Brain microvascular endothelial cell (primary cell): ENCODE measurements at regions not wholly inside any gene's neighbourhood (a gene's known extent, or its start where the extent isn't known, plus 50 kb on each side); places are given as distances from the start of the nearest gene placed in this dataset.
"Not testable (repeated sequence)": the region's sequence is repeated elsewhere in the genome, so short reads cannot be mapped to it uniquely, and the experiment has no call there.

Source experiments
- DNase-seq: peaks from one replicate; pipeline ENCODE4 v3.0.0-alpha.2; 2020
- H3K27ac ChIP-seq: fragments of 250-450 bp; sonication (Bioruptor Pico); 2 replicates; pipeline ENCODE4 v1.5.1; 2020; ENCODE audit warnings: mild to moderate bottlenecking, moderate library complexity
- H3K27me3 ChIP-seq: fragments of 250-450 bp; sonication (Bioruptor Pico); replicated peaks from 2 replicates; pipeline ENCODE4 v1.5.1; 2020; ENCODE audit warnings: mild to moderate bottlenecking
- H3K36me3 ChIP-seq: fragments of 250-450 bp; sonication (Bioruptor Pico); replicated peaks from 2 replicates; pipeline ENCODE4 v1.5.1; 2020; ENCODE audit warnings: mild to moderate bottlenecking
- H3K4me3 ChIP-seq: 2 replicates; pipeline ENCODE4 v1.5.1; 2011; ENCODE audit warnings: low read depth, mild to moderate bottlenecking, control low read depth, low read length, moderate library complexity
- CTCF ChIP-seq: IDR thresholded peaks from 2 replicates; pipeline ENCODE4 v1.5.1; 2011; ENCODE audit warnings: low read depth, mild to moderate bottlenecking, moderate library complexity, low read length, control low read depth, inconsistent platforms; ENCODE audit errors: missing control alignments
- in situ Hi-C: cut with HindIII; loops from 2 replicates; pipeline ENCODE4 v1.10.0; 2017; ENCODE audit warnings: low sequenced_read_pairs, low pct_ligation_motif_present

GRCh38 chrX:138897621-138898492 is 186.3 kb upstream of the FGF13 start:
- H3K27ac ChIP-seq = no peak overlapping the region
- no peaks in the 10 kb centered on the region for H3K36me3 ChIP-seq
- in situ Hi-C loops = no loop called here
- no peak for DNase-seq
- no peak overlapping the region for H3K4me3 ChIP-seq
- TF ChIP-seq CTCF = no peak
- no peaks in the 10 kb centered on the region for H3K27me3 ChIP-seq

DNA sequence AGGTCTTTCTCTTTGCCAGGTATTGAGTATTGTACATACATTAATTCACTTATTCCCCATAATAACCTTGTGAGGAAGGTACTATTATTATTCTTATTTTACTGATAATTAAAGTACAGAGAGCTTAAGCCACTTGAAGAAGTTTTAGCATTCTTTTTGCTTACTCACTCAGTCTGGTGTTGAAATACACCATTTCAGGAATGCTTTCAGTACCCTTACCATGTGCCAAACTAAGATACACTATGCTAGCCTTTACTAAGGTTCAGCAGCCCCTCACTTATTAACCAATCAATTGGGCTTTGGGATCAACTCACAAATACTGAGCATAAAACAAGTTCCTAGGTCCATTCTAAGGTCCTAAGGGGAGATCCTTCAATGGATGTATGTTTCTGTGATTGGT is 179.0 kb upstream of the FGF13 start:
- Histone ChIP-seq H3K4me3 (no peak overlapping the region), H3K27ac (no peak overlapping the region), H3K36me3 (no peaks in the 10 kb centered on the region), H3K27me3 (no peaks in the 10 kb centered on the region)
- in situ Hi-C loops = no loop called here
- TF ChIP-seq CTCF = no peak
- no peak for DNase-seq

DNA sequence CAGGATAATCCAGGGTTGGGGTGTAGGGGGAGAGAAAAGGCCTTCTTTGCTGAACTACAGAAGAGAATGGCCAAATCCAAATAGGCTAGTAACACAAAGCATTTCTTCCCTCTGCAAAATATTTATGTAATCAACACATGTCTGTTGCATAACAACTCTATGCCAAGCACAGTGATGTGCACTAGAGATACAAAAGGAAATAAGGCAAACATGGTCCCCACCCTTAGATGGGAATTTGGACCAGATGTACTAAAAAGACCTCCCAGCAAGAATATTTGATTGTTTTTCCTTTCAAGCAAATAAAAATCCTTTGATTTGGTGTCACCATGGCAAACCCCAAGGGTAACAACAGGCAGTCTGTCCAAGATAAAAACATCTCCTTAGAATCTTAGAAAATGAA is 177.6 kb upstream of the FGF13 start:
- H3K4me3 ChIP-seq = no peak overlapping the region
- in situ Hi-C loops = no loop called here
- no peak for DNase-seq
- TF ChIP-seq CTCF = no peak
- H3K27me3 ChIP-seq = no peaks in the 10 kb centered on the region
- no peak overlapping the region for H3K27ac ChIP-seq
- H3K36me3 ChIP-seq = no peaks in the 10 kb centered on the region

- Histone ChIP-seq H3K27me3 (no peaks in the 10 kb centered on the region), H3K36me3 (no peaks in the 10 kb centered on the region), H3K27ac (no peak overlapping the region), H3K4me3 (no peak overlapping the region)
- no peak for DNase-seq
- TF ChIP-seq CTCF = no peak
- in situ Hi-C loops = no loop called here
Measured at GRCh38 chrX:138886769-138887168, 175.3 kb upstream of the FGF13 start.

- Histone ChIP-seq H3K4me3 (no peak overlapping the region), H3K27ac (no peak overlapping the region), H3K27me3 (no peaks in the 10 kb centered on the region), H3K36me3 (no peaks in the 10 kb centered on the region)
- in situ Hi-C loops = no loop called here
- no peak for DNase-seq
- TF ChIP-seq CTCF = no peak
Measured at GRCh38 chrX:138885886-138886285, 174.4 kb upstream of the FGF13 start.

- in situ Hi-C loops, H3K4me3 ChIP-seq, H3K27ac ChIP-seq, DNase-seq, H3K36me3 ChIP-seq, H3K27me3 ChIP-seq: not testable (repeated sequence)
Measured at GRCh38 chrX:138880293-138880692, 168.8 kb upstream of the FGF13 start.
